HG03066 (cell line): ENCODE measurements at regions not wholly inside any gene's neighbourhood (a gene's known extent, or its start where the extent isn't known, plus 50 kb on each side); places are given as distances from the start of the nearest gene placed in this dataset.
"Not testable (repeated sequence)": the region's sequence is repeated elsewhere in the genome, so short reads cannot be mapped to it uniquely, and the experiment has no call there.

ENCODE experiments used
- ATAC-seq: cut with Tn5 transposase; IDR thresholded peaks from one replicate; pipeline ENCODE4 v1.9.1; 2021; ENCODE audit warnings: low read depth; ENCODE audit not compliant: unreplicated experiment

- ATAC-seq = no peak
These were observed 122.2 kb downstream of the KLF6 start for GRCh38 chr10:3662775-3663174.

GRCh38 chr10:3661271-3661670 lies 123.7 kb downstream of the KLF6 start:
- no peak for ATAC-seq

- ATAC-seq = no peak
These were observed 124.3 kb downstream of the KLF6 start for GRCh38 chr10:3660753-3661152.

- ATAC-seq = no peak
These were observed 125.6 kb downstream of the KLF6 start for GRCh38 chr10:3659203-3659917.

GRCh38 chr10:3658766-3659165 lies 126.2 kb downstream of the KLF6 start:
- no peak for ATAC-seq

- ATAC-seq = no peak
These were observed 128.8 kb downstream of the KLF6 start for GRCh38 chr10:3656214-3656613.

GRCh38 chr10:3655528-3655927 lies 129.5 kb downstream of the KLF6 start:
- no peak for ATAC-seq

GRCh38 chr10:3654980-3655379 lies 130.0 kb downstream of the KLF6 start:
- no peak for ATAC-seq

GRCh38 chr10:3654496-3654895 lies 130.5 kb downstream of the KLF6 start:
- ATAC-seq = no peak

- not testable (repeated sequence) for ATAC-seq
These were observed 131.7 kb downstream of the KLF6 start for GRCh38 chr10:3653303-3653702.

GRCh38 chr10:3652886-3653285 lies 132.1 kb downstream of the KLF6 start:
- ATAC-seq = no peak

- no peak for ATAC-seq
These were observed 132.9 kb downstream of the KLF6 start for GRCh38 chr10:3651969-3652653.

- no peak for ATAC-seq
These were observed 136.4 kb downstream of the KLF6 start for GRCh38 chr10:3648576-3648975.

GRCh38 chr10:3648170-3648569 lies 136.8 kb downstream of the KLF6 start:
- no peak for ATAC-seq

- ATAC-seq = peak; percentile 82
These were observed 137.9 kb downstream of the KLF6 start for GRCh38 chr10:3647074-3647473.

- no peak for ATAC-seq
These were observed 139.6 kb downstream of the KLF6 start for GRCh38 chr10:3645406-3645805.

GRCh38 chr10:3640816-3641215 lies 144.2 kb downstream of the KLF6 start:
- ATAC-seq = no peak

GRCh38 chr10:3639546-3639945 lies 145.5 kb downstream of the KLF6 start:
- no peak for ATAC-seq

- no peak for ATAC-seq
These were observed 148.4 kb downstream of the KLF6 start for GRCh38 chr10:3636356-3637181.

- ATAC-seq = no peak
These were observed 149.3 kb downstream of the KLF6 start for GRCh38 chr10:3635697-3636096.

GRCh38 chr10:3635211-3635671 lies 149.8 kb downstream of the KLF6 start:
- ATAC-seq = no peak
